ENCODE measurements at regions not wholly inside any gene's neighbourhood (a gene's known extent, or its start where the extent isn't known, plus 50 kb on each side); places are given as distances from the start of the nearest gene placed in this dataset.

- TF ChIP-seq MXI1 (IDR thresholded peaks at IDR 0.05; ENCODE audit: borderline replicate concordance, low read depth, low read length) (no peak), CTCF (conservative IDR thresholded peaks at IDR 0.05; ENCODE audit: low read depth, low read length) (no peak), MAFK (IDR thresholded peaks at IDR 0.05; ENCODE audit: low read depth, low read length) (no peak), BHLHE40 (IDR thresholded peaks at IDR 0.05; ENCODE audit: low read depth, low read length) (no peak), RAD21 (IDR thresholded peaks at IDR 0.05; ENCODE audit: low read length) (no peak), FOS (IDR thresholded peaks at IDR 0.05; ENCODE audit: low read depth, low read length) (no peak), USF2 (IDR thresholded peaks at IDR 0.05; ENCODE audit: low read depth, low read length) (no peak), POLR2A (IDR thresholded peaks at IDR 0.05; ENCODE audit: low read depth, low read length) (no peak), CEBPB (IDR thresholded peaks at IDR 0.05; ENCODE audit: low read depth, low read length) (no peak), MAZ (IDR thresholded peaks at IDR 0.05; ENCODE audit: borderline replicate concordance, low read depth, low read length) (no peak)
These were observed 73.6 kb upstream of the SP4 start for GRCh38 chr7:21354284-21354683.
